Breast epithelium (tissue), 4 donors: ENCODE measurements at regions not wholly inside any gene's neighbourhood (a gene's known extent, or its start where the extent isn't known, plus 50 kb on each side); places are given as distances from the start of the nearest gene placed in this dataset.

ENCODE experiments used
- DNase-seq, 2 donors: peaks; one replicate each; pipeline ENCODE4 v3.0.0-alpha.2; 2019; ENCODE audit warnings: low spot score in 2 of 2
- H3K27ac ChIP-seq, 2 donors: fragments of 200-600 bp; sonication (generic) in 1 of 2; one replicate each; pipeline ENCODE4 v1.5.1; 2016 to 2019; ENCODE audit warnings: mild to moderate bottlenecking in 1 of 2
- H3K27me3 ChIP-seq, 2 donors: fragments of 200-600 bp; sonication (generic) in 1 of 2; one replicate each; pipeline versions ENCODE4 v1.5.1 to v1.6.0; 2017 to 2019; ENCODE audit warnings: control low read depth in 1 of 2, mild to moderate bottlenecking in 1 of 2
- H3K36me3 ChIP-seq: fragments of 200-600 bp; one replicate; pipeline ENCODE4 v1.5.1; 2019
- H3K4me1 ChIP-seq, 2 donors: fragments of 200-600 bp; sonication (generic); one replicate each; pipeline ENCODE4 v1.5.1; 2016 to 2019; ENCODE audit warnings: control low read depth in 1 of 2
- H3K4me3 ChIP-seq, 3 donors: fragments of 200-600 bp; sonication (generic); 1 replicate in 2 of 3; 2 replicates in 1 of 3; pipeline ENCODE4 v1.5.1; 2016 to 2019; ENCODE audit warnings: mild to moderate bottlenecking in 3 of 3, moderate library complexity in 2 of 3
- H3K9me3 ChIP-seq, 2 donors: fragments of 200-600 bp; sonication (generic) in 1 of 2; one replicate each; pipeline ENCODE4 v1.5.1; 2016 to 2019; ENCODE audit warnings: control low read depth in 1 of 2
- CTCF ChIP-seq, 3 donors: fragments of 450-650 bp; IDR thresholded peaks; one replicate each; pipeline ENCODE4 v1.5.1; 2016 to 2017; ENCODE audit warnings: antibody characterized with exemption in 3 of 3, mild to moderate bottlenecking in 3 of 3, moderate library complexity in 3 of 3
- POLR2A ChIP-seq: fragments of 450-650 bp; IDR thresholded peaks from one replicate; pipeline ENCODE4 v1.6.1; 2016; ENCODE audit warnings: antibody characterized with exemption, mild to moderate bottlenecking, moderate library complexity
- POLR2AphosphoS5 ChIP-seq, 3 donors: sonication (generic); formaldehyde crosslinking; IDR thresholded peaks; one replicate each; pipeline ENCODE4 v1.6.1; 2017; ENCODE audit warnings: antibody characterized with exemption in 3 of 3
- intact Hi-C: fragments of 100-400 bp; cut with DNase I; formaldehyde crosslinking; loops from one replicate; pipeline ENCODE4 v1.15.1; 2023; ENCODE audit warnings: low total_unique reads

- TF ChIP-seq CTCF (IDR thresholded peaks at IDR 0.05), result no peak
- no peak for TF ChIP-seq POLR2A
- TF ChIP-seq POLR2AphosphoS5 (IDR thresholded peaks at IDR 0.05), result no peak
- H3K27me3 ChIP-seq, result no peaks in the 10 kb centered on the region
- intact Hi-C loops, result no loop called here
- H3K4me1 ChIP-seq, result no peaks in the 10 kb centered on the region
- H3K27ac ChIP-seq, result no peak overlapping the region
- H3K36me3 ChIP-seq, result no peaks in the 10 kb centered on the region
- no peaks in the 10 kb centered on the region for H3K9me3 ChIP-seq
- DNase-seq, result no peak
- H3K4me3 ChIP-seq, result no peak overlapping the region
Observed at GRCh38 chr15:35771746-35772442, 225.9 kb upstream of the DPH6 start.

DNA sequence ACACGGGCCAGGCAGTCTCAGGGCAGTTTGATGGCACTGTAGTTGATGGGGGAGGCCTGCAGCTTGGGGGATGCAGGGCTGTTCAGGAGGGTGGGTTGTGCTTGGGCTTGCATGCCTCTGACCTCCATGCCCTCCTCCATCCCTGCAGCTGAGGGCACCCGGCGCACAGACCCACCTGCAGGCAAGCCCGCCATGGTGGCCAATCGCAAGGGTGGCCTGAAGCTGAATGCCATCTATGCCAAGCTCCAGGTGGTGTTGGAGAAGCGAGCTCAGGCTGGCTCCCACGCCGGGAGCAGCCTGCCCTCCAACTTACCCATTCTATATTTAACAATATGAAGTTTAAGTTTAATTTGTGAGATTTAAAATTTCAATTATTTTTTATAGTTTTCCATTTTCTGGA, 228.7 kb upstream of the DPH6 start:
- Histone ChIP-seq H3K4me3 (no peak overlapping the region), H3K4me1 (no peaks in the 10 kb centered on the region), H3K9me3 (no peaks in the 10 kb centered on the region), H3K27me3 (no peaks in the 10 kb centered on the region), H3K36me3 (no peaks in the 10 kb centered on the region), H3K27ac (no peak overlapping the region)
- intact Hi-C loops, result no loop called here
- TF ChIP-seq POLR2AphosphoS5 (IDR thresholded peaks at IDR 0.05), result no peak
- TF ChIP-seq CTCF (IDR thresholded peaks at IDR 0.05), result no peak
- TF ChIP-seq POLR2A, result no peak
- DNase-seq, result no peak

DNA sequence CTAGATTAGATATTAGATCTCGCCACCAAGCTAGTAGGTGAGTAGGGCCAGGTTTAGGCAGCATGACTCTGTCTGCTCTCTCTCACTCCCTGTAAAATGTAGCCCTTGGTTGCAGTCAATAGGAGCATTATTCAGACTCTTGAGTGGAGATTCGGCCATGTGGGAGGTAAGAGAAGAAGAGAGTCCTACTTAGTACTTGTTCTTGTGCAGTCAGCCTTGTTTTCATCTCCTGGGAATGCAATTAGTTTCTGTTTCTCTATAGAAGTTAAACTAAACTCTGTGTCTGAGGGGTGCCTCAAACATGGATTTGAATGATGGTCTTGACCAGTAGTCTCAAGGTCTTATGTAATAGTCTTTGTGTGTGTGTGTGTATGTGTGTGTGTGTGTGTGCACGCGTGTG, 229.5 kb upstream of the DPH6 start:
- no peak for TF ChIP-seq POLR2A
- TF ChIP-seq CTCF (IDR thresholded peaks at IDR 0.05), result no peak
- TF ChIP-seq POLR2AphosphoS5 (IDR thresholded peaks at IDR 0.05), result no peak
- DNase-seq, result no peak
- Histone ChIP-seq H3K4me3 (no peak overlapping the region), H3K27ac (no peak overlapping the region), H3K4me1 (no peaks in the 10 kb centered on the region), H3K27me3 (no peaks in the 10 kb centered on the region), H3K36me3 (no peaks in the 10 kb centered on the region), H3K9me3 (no peaks in the 10 kb centered on the region)
- intact Hi-C loops, result no loop called here

GRCh38 chr15:35777061-35777460, 231.1 kb upstream of the DPH6 start:
- Histone ChIP-seq H3K4me3 (no peak overlapping the region), H3K27me3 (no peaks in the 10 kb centered on the region), H3K36me3 (no peaks in the 10 kb centered on the region), H3K9me3 (no peaks in the 10 kb centered on the region), H3K27ac (no peak overlapping the region), H3K4me1 (no peaks in the 10 kb centered on the region)
- DNase-seq, result no peak
- no peak for TF ChIP-seq POLR2A
- intact Hi-C loops, result no loop called here

GRCh38 chr15:35783203-35783602, 237.2 kb upstream of the DPH6 start:
- Histone ChIP-seq H3K36me3 (no peaks in the 10 kb centered on the region), H3K9me3 (no peaks in the 10 kb centered on the region), H3K4me3 (no peak overlapping the region), H3K27ac (no peak overlapping the region), H3K27me3 (no peaks in the 10 kb centered on the region), H3K4me1 (no peaks in the 10 kb centered on the region)
- intact Hi-C loops, result no loop called here
- no peak for DNase-seq
- TF ChIP-seq POLR2AphosphoS5 (IDR thresholded peaks at IDR 0.05) (no peak), CTCF (IDR thresholded peaks at IDR 0.05) (no peak), POLR2A (no peak)

DNA sequence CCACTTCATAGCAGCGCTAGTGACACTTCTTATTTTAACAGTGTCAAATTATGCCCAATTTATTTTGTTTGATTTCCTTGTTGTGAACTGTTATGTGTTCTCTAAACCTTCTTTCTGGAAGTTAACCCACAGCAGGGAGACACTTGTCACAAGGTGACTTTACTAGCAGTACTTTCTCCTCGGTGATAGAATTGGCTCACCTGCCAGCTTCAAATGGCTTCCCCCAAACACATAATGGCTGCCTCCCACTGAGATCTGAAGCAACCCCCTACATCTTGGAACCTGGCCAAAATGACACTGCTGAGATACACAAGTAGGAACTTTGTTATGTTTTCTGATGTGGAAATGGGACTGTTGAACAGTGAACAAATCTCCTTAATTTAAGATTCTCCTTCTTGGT, 238.8 kb upstream of the DPH6 start:
- Histone ChIP-seq H3K4me1 (no peaks in the 10 kb centered on the region), H3K27ac (no peak overlapping the region), H3K9me3 (no peaks in the 10 kb centered on the region), H3K36me3 (no peaks in the 10 kb centered on the region), H3K27me3 (no peaks in the 10 kb centered on the region), H3K4me3 (no peak overlapping the region)
- TF ChIP-seq POLR2A, result no peak
- TF ChIP-seq CTCF (IDR thresholded peaks at IDR 0.05), result no peak
- TF ChIP-seq POLR2AphosphoS5 (IDR thresholded peaks at IDR 0.05), result no peak
- DNase-seq, result no peak
- intact Hi-C loops, result no loop called here
